HEK293 (cell line): ENCODE measurements at regions not wholly inside any gene's neighbourhood (a gene's known extent, or its start where the extent isn't known, plus 50 kb on each side); places are given as distances from the start of the nearest gene placed in this dataset.

ENCODE experiments used
- MEIS1 ChIP-seq: sonication (generic); formaldehyde crosslinking; IDR thresholded peaks from 2 replicates; pipeline ENCODE4 v1.8.1; 2022; ENCODE audit warnings: missing genetic modification reagents, mild to moderate bottlenecking, borderline replicate concordance
- OVOL3 ChIP-seq: fragments of 450-650 bp; formaldehyde crosslinking; IDR thresholded peaks from 2 replicates; pipeline ENCODE4 v1.5.1; 2016; ENCODE audit warnings: missing biosample characterization, missing genetic modification characterization
- PRDM1 ChIP-seq: fragments of 450-650 bp; formaldehyde crosslinking; IDR thresholded peaks from 2 replicates; pipeline ENCODE4; 2016; ENCODE audit warnings: missing biosample characterization, missing genetic modification characterization
- ZNF146 ChIP-seq: fragments of 450-650 bp; formaldehyde crosslinking; IDR thresholded peaks from 2 replicates; pipeline ENCODE4 v1.5.1; 2016; ENCODE audit warnings: missing biosample characterization, missing genetic modification characterization

DNA sequence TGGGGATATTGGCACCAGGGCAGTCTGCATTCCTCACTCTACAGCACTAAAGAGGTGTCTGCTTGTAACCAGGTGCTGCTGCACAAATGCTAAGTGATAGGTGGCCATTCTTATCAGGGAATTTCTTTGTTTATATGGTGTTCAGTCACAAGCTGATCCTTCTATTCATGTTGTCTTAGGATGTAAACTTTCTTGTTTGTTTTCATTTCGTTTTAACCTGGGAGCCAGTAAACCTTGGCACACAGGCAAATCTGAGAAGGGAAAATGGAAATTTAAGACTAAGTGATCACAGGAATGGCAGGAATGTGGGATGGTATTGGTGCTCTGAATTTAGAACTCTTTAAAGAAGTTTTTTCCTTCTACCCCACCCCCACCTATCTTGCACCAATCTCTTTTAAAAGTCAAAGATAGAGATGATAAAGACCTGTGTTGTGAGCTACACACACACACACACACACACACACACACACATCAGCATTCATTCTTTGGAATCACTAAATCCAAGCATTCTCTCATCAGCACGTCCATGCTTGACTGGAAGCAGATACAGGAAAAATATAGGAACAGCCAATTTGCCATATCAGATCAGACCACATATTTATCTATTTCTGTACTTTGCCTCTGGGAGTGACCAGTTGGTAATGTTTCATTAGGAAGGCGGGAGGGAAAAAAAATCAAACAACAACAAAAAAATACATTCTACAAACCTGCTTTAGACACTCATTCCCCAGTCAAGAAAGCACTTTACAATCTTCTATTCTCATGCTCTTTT is 451.4 kb upstream of the ADGRL2 start:
- TF ChIP-seq PRDM1 (tag by site-specific recombination) = no peak
- no peak for TF ChIP-seq ZNF146 (tag by site-specific recombination)
- TF ChIP-seq OVOL3 (tag by site-specific recombination) = no peak
- TF ChIP-seq MEIS1 (CRISPR knock-in tag) = no peak
